GM12875 (cell line): ENCODE measurements at regions not wholly inside any gene's neighbourhood (a gene's known extent, or its start where the extent isn't known, plus 50 kb on each side); places are given as distances from the start of the nearest gene placed in this dataset.
"Not testable (repeated sequence)": the region's sequence is repeated elsewhere in the genome, so short reads cannot be mapped to it uniquely, and the experiment has no call there.

Experiments
- H3K4me3 ChIP-seq: one replicate; pipeline ENCODE4 v1.5.1; 2011; ENCODE audit warnings: low read depth, low read length, control low read depth
- CTCF ChIP-seq: IDR thresholded peaks from 2 replicates; pipeline ENCODE4 v1.5.1; 2011; ENCODE audit warnings: low read depth, mild to moderate bottlenecking, control low read depth, inconsistent platforms, low read length, moderate library complexity, borderline replicate concordance; ENCODE audit not compliant: insufficient read depth

- no peak overlapping the region for H3K4me3 ChIP-seq
- no peak for TF ChIP-seq CTCF
Measured at GRCh38 chr3:78337801-78338211, 1297.9 kb downstream of the ROBO2 start.

GRCh38 chr3:78338405-78338804, 1298.5 kb downstream of the ROBO2 start:
- no peak for TF ChIP-seq CTCF
- H3K4me3 ChIP-seq, result no peak overlapping the region

DNA sequence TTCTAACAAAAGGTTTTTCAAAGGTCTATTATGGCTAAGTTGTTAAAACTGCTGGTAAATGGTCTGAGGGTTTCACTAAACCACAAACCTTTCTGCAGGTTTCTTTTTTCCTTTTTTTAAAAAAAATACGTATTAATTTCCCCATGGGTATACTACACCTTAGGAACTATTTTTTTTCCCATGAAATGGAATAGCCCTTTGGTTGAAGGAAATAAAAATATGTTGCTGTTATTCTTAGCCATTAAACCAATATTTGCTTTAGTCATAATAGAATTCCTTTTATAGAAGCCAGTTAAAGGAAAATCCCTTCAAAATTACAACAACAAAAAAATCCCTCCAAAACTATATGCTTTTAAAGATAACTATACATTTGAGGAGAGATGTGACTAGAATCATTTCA, 1303.3 kb downstream of the ROBO2 start:
- TF ChIP-seq CTCF, result no peak

GRCh38 chr3:78344267-78344666, 1304.4 kb downstream of the ROBO2 start:
- not testable (repeated sequence) for H3K4me3 ChIP-seq

More for the DNA sequence above, 1303.3 kb downstream of the ROBO2 start:
- no peak overlapping the region for H3K4me3 ChIP-seq

DNA sequence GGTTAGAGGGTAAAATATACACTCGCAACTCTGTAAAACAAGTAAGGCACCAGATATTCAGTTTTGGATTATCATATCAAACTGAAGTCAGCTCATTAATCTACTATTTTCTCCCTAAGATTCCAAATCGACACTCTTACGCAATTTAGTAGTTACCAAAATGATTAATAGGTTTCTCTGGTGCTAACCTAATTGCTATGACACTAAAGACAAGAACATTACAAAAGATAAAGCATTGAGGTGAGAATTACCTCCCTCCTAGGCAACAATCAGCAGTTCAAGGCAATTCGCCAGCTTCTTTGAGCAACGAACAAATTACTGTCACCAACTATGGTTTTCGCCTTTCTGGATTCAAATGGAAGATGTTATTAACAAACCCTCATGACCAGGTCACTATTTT, 1305.0 kb downstream of the ROBO2 start:
- TF ChIP-seq CTCF, result no peak
- H3K4me3 ChIP-seq, result no peak overlapping the region

DNA sequence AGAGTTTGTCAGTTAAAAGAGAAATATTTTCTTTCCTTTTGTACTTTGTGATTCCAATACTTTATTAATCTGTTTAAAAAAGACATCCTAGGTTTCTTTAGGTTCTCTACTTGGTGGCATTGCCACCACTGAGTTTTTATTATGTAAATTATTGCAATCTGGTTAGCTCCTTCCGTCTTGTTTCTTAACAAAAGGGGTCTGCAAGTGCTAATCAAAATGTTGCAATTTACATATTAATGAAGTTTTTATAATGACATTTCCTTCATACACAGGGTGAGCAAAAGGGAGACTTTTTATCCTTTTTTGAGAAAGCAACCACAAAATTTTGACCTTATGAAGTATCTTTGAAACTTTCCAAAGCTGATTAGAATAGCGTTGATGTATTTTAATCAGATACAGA, 1307.3 kb downstream of the ROBO2 start:
- H3K4me3 ChIP-seq, result no peak overlapping the region
- no peak for TF ChIP-seq CTCF

GRCh38 chr3:78348664-78349063, 1308.8 kb downstream of the ROBO2 start:
- no peak overlapping the region for H3K4me3 ChIP-seq
- TF ChIP-seq CTCF, result no peak

DNA sequence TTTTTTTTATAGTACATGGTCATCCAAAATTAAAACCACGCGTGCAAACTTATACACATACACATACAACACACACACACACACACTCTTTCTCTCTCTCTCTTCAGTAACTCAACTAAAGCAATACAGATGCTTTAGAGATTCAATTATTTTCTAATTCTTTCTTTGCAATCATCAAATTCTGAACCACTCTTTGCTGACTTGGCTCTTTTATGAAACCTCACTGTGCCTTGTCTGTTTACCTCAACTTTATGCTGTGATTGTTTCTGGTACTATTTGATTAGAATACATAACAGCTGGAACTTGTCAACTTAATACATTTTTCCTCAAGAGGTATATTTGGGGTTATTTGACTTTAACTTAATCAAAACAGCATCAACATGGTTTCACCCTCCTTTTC, 1309.7 kb downstream of the ROBO2 start:
- no peak overlapping the region for H3K4me3 ChIP-seq
- no peak for TF ChIP-seq CTCF
